Activated CD4-positive, alpha-beta T cell treated with anti-CD3 and anti-CD28 coated beads, Interleukin-2, Interleukin-6, amounts not matched to agents 100 ng/mL and 50 ng/mL, durations not matched to agents 16 hours and 8 hours (primary cell): ENCODE measurements at regions not wholly inside any gene's neighbourhood (a gene's known extent, or its start where the extent isn't known, plus 50 kb on each side); places are given as distances from the start of the nearest gene placed in this dataset.

Experiments used
- DNase-seq: peaks from one replicate; pipeline ENCODE4 v3.0.0-alpha.2; 2020

GRCh38 chr5:143870362-143870761 lies 58.4 kb downstream of the HMHB1 start:
- no peak for DNase-seq

GRCh38 chr5:143870871-143871632 lies 59.1 kb downstream of the HMHB1 start:
- no peak for DNase-seq

GRCh38 chr5:143871672-143872071 lies 59.7 kb downstream of the HMHB1 start:
- DNase-seq = no peak

- no peak for DNase-seq
These were observed 62.4 kb downstream of the HMHB1 start for GRCh38 chr5:143874312-143874711.

- DNase-seq = no peak
These were observed 65.2 kb downstream of the HMHB1 start for GRCh38 chr5:143877196-143877595.

GRCh38 chr5:143878430-143878829 lies 66.5 kb downstream of the HMHB1 start:
- DNase-seq = no peak

- DNase-seq = no peak
These were observed 67.7 kb downstream of the HMHB1 start for GRCh38 chr5:143879646-143880045.

GRCh38 chr5:143880178-143880577 lies 68.2 kb downstream of the HMHB1 start:
- no peak for DNase-seq

GRCh38 chr5:143882520-143882919 lies 70.6 kb downstream of the HMHB1 start:
- no peak for DNase-seq

GRCh38 chr5:143886096-143886495 lies 74.1 kb downstream of the HMHB1 start:
- no peak for DNase-seq

GRCh38 chr5:143886651-143887638 lies 75.0 kb downstream of the HMHB1 start:
- DNase-seq = no peak

- DNase-seq = no peak
These were observed 76.1 kb downstream of the HMHB1 start for GRCh38 chr5:143887903-143888665.

GRCh38 chr5:143888912-143889311 lies 77.0 kb downstream of the HMHB1 start:
- no peak for DNase-seq

- DNase-seq = no peak
These were observed 78.0 kb downstream of the HMHB1 start for GRCh38 chr5:143889986-143890385.

GRCh38 chr5:143890487-143890886 lies 78.5 kb downstream of the HMHB1 start:
- DNase-seq = no peak

- no peak for DNase-seq
These were observed 80.3 kb downstream of the HMHB1 start for GRCh38 chr5:143892271-143892670.

- no peak for DNase-seq
These were observed 80.9 kb downstream of the HMHB1 start for GRCh38 chr5:143892908-143893307.

GRCh38 chr5:143893638-143894037 lies 81.7 kb downstream of the HMHB1 start:
- DNase-seq = no peak

- no peak for DNase-seq
These were observed 84.6 kb downstream of the HMHB1 start for GRCh38 chr5:143896516-143896915.

- no peak for DNase-seq
These were observed 85.0 kb downstream of the HMHB1 start for GRCh38 chr5:143896966-143897365.

GRCh38 chr5:143898381-143898780 lies 86.4 kb downstream of the HMHB1 start:
- peak; percentile 27 for DNase-seq

GRCh38 chr5:143898916-143899591 lies 87.1 kb downstream of the HMHB1 start:
- no peak for DNase-seq

- DNase-seq = no peak
These were observed 97.0 kb downstream of the HMHB1 start for GRCh38 chr5:143908959-143909358.
